Left lung (tissue), 4 donors: ENCODE measurements at regions not wholly inside any gene's neighbourhood (a gene's known extent, or its start where the extent isn't known, plus 50 kb on each side); places are given as distances from the start of the nearest gene placed in this dataset.

Source experiments
- ATAC-seq: fragments of 200-7000 bp; cut with Tn5 transposase; one replicate; pipeline ENCODE4 v1.9.1; 2020; ENCODE audit warnings: moderate library complexity
- DNase-seq, 4 donors: peaks; one replicate each; pipeline ENCODE4 v3.0.0-alpha.2; 2013 to 2020
- H3K27ac ChIP-seq, 2 donors: fragments of 200-600 bp; sonication (generic) in 1 of 2; one replicate each; pipeline versions ENCODE4 v1.5.0 to v1.8.0; 2020 to 2021
- H3K27me3 ChIP-seq, 2 donors: fragments of 200-600 bp; sonication (generic) in 1 of 2; one replicate each; pipeline versions ENCODE4 v1.5.0 to v1.8.0; 2020 to 2021
- H3K36me3 ChIP-seq, 2 donors: fragments of 200-600 bp; sonication (generic) in 1 of 2; one replicate each; pipeline versions ENCODE4 v1.5.0 to v1.8.0; 2020 to 2021
- H3K4me1 ChIP-seq, 2 donors: fragments of 200-600 bp; one replicate each; pipeline ENCODE4 v1.8.0; 2021
- H3K4me3 ChIP-seq, 2 donors: fragments of 200-600 bp; sonication (generic) in 1 of 2; one replicate each; pipeline versions ENCODE4 v1.5.0 to v1.8.0; 2020 to 2021; ENCODE audit warnings: mild to moderate bottlenecking in 1 of 2
- H3K9me3 ChIP-seq, 2 donors: fragments of 200-600 bp; sonication (generic) in 1 of 2; one replicate each; pipeline versions ENCODE4 v1.5.0 to v1.8.0; 2020 to 2021
- intact Hi-C, 2 donors: fragments of 100-400 bp; cut with DNase I; formaldehyde crosslinking; loops; one replicate each; pipeline versions ENCODE4 v1.11.2 to v1.14.2; 2022
- TF ChIP-seq, protein P1 (sequence below), 2 donors: fragments of 200-600 bp; sonication (generic) in 1 of 2; IDR thresholded peaks; one replicate each; pipeline versions ENCODE4 v1.5.0 to v1.8.0; 2021; ENCODE audit warnings: antibody characterized with exemption in 2 of 2
- donor health status: DM: no; HTN: yes; CAD: no.
- donor health status: DM: no; HTN: no; CAD: no.

GRCh38 chr7:131182446-131183058, 145.1 kb upstream of the MKLN1 start:
- no peaks in the 10 kb centered on the region for H3K27me3 ChIP-seq
- no peak overlapping the region for H3K27ac ChIP-seq
- H3K9me3 ChIP-seq = no peaks in the 10 kb centered on the region
- intact Hi-C loops = no loop called here
- H3K4me3 ChIP-seq = no peak overlapping the region
- TF ChIP-seq, protein P1, sequence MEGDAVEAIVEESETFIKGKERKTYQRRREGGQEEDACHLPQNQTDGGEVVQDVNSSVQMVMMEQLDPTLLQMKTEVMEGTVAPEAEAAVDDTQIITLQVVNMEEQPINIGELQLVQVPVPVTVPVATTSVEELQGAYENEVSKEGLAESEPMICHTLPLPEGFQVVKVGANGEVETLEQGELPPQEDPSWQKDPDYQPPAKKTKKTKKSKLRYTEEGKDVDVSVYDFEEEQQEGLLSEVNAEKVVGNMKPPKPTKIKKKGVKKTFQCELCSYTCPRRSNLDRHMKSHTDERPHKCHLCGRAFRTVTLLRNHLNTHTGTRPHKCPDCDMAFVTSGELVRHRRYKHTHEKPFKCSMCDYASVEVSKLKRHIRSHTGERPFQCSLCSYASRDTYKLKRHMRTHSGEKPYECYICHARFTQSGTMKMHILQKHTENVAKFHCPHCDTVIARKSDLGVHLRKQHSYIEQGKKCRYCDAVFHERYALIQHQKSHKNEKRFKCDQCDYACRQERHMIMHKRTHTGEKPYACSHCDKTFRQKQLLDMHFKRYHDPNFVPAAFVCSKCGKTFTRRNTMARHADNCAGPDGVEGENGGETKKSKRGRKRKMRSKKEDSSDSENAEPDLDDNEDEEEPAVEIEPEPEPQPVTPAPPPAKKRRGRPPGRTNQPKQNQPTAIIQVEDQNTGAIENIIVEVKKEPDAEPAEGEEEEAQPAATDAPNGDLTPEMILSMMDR (IDR thresholded peaks at IDR 0.05) = no peak
- DNase-seq (no peak), ATAC-seq (no peak)
- no peaks in the 10 kb centered on the region for H3K36me3 ChIP-seq
- H3K4me1 ChIP-seq = peaks cover 0 to 1% of the 10 kb centered on the region in 2 donors

DNA sequence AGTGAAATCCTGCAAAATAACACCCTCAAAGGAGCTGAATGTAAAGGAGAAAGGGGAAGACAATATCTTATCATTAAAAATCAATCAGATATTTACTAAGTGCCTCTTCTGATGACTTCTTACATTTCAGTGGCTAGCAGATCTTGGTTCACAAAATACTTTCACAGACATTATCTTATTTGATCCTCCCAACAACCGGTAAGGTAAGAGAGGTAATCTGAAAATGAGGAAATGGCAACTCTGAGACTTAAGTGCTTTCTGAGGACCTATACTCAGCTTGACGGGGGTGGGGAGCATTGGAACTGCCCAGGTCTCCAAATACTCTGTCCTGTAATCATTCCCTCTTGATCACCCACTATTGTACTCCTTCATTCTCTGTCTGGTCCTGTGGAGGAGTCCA, 144.6 kb upstream of the MKLN1 start:
- TF ChIP-seq, protein P1 (IDR thresholded peaks at IDR 0.05) = no peak

GRCh38 chr7:131183611-131184119, 144.0 kb upstream of the MKLN1 start:
- ATAC-seq = no peak
- H3K27ac ChIP-seq = no peak overlapping the region
- no peaks in the 10 kb centered on the region for H3K9me3 ChIP-seq
- intact Hi-C loops = no loop called here
- peaks cover 0 to 13% of the 10 kb centered on the region in 2 donors for H3K4me1 ChIP-seq
- H3K4me3 ChIP-seq = no peak overlapping the region
- no peaks in the 10 kb centered on the region for H3K36me3 ChIP-seq
- TF ChIP-seq, protein P1 (IDR thresholded peaks at IDR 0.05) = no peak
- no peaks in the 10 kb centered on the region for H3K27me3 ChIP-seq
- DNase-seq = no peak

More for the DNA sequence above, 144.6 kb upstream of the MKLN1 start:
- Histone ChIP-seq H3K27ac (no peak overlapping the region), H3K27me3 (no peaks in the 10 kb centered on the region), H3K4me3 (no peak overlapping the region), H3K9me3 (no peaks in the 10 kb centered on the region), H3K4me1 (peaks cover 0 to 7% of the 10 kb centered on the region in 2 donors), H3K36me3 (no peaks in the 10 kb centered on the region)
- DNase-seq (no peak), ATAC-seq (no peak)
- intact Hi-C loops = no loop called here

DNA sequence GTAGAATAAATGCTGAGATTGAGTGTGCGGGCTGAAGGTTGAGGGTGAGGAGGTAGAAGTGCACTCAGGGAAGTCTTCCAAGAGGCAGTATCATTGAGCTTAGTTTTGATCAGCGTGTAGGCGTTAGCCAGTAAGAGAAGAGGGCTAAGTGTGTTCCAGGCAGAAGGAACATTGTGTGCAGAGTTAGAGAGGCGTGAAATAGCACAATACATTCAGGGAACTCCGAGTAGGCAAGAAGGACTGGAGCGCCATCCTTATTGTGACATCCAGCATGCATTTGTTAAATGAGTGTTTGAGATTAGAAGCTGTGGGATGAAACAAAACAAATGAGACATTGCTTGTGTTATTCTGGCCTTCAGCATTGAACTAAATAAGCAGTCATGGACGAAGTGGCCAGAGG, 140.9 kb upstream of the MKLN1 start:
- Histone ChIP-seq H3K36me3 (no peaks in the 10 kb centered on the region), H3K9me3 (no peaks in the 10 kb centered on the region), H3K27me3 (peaks cover 0 to 4% of the 10 kb centered on the region in 2 donors), H3K4me3 (no peak overlapping the region), H3K27ac (no peak overlapping the region), H3K4me1 (peaks cover 0 to 21% of the 10 kb centered on the region in 2 donors)
- TF ChIP-seq, protein P1 (IDR thresholded peaks at IDR 0.05) = no peak
- ATAC-seq = peak; percentile 43
- intact Hi-C loops = no loop called here
- DNase-seq = no peak

- TF ChIP-seq, protein P1 (IDR thresholded peaks at IDR 0.05) = no peak
- ATAC-seq (peak; percentile 66), DNase-seq (peak in 1 of 4 donors; percentile 54)
- intact Hi-C loops = no loop called here
- Histone ChIP-seq H3K4me3 (no peak overlapping the region), H3K4me1 (peaks cover 0 to 21% of the 10 kb centered on the region in 2 donors), H3K9me3 (no peaks in the 10 kb centered on the region), H3K27me3 (peaks cover 0 to 4% of the 10 kb centered on the region in 2 donors), H3K36me3 (no peaks in the 10 kb centered on the region), H3K27ac (peak overlapping the region; percentile 19 to 35)
These were observed 139.0 kb upstream of the MKLN1 start for GRCh38 chr7:131188367-131189339.
